Stimulated activated CD8-positive, alpha-beta memory T cell treated with anti-CD3 and anti-CD28 coated beads, Interleukin-7, amount 100 ng/mL, for 24 hours (primary cell): ENCODE measurements at regions not wholly inside any gene's neighbourhood (a gene's known extent, or its start where the extent isn't known, plus 50 kb on each side); places are given as distances from the start of the nearest gene placed in this dataset.

Experiments
- DNase-seq: peaks from one replicate; pipeline ENCODE4 v3.0.0-alpha.2; 2020; ENCODE audit warnings: low read depth

GRCh38 chr15:97703400-97703799 is 257.1 kb upstream of the ARRDC4 start:
- DNase-seq = no peak

GRCh38 chr15:97706059-97706458 is 254.4 kb upstream of the ARRDC4 start:
- no peak for DNase-seq

GRCh38 chr15:97708252-97708651 is 252.3 kb upstream of the ARRDC4 start:
- no peak for DNase-seq

GRCh38 chr15:97712530-97712929 is 248.0 kb upstream of the ARRDC4 start:
- DNase-seq = no peak

- no peak for DNase-seq
These were observed 242.7 kb upstream of the ARRDC4 start for GRCh38 chr15:97717806-97718205.

- DNase-seq = no peak
These were observed 242.0 kb upstream of the ARRDC4 start for GRCh38 chr15:97718509-97718908.

GRCh38 chr15:97728791-97729190 is 231.7 kb upstream of the ARRDC4 start:
- DNase-seq = no peak

GRCh38 chr15:97729270-97729669 is 231.2 kb upstream of the ARRDC4 start:
- no peak for DNase-seq

GRCh38 chr15:97730315-97730714 is 230.2 kb upstream of the ARRDC4 start:
- DNase-seq = no peak

GRCh38 chr15:97731859-97732258 is 228.6 kb upstream of the ARRDC4 start:
- no peak for DNase-seq

GRCh38 chr15:97733373-97733772 is 227.1 kb upstream of the ARRDC4 start:
- DNase-seq = no peak

- DNase-seq = no peak
These were observed 223.8 kb upstream of the ARRDC4 start for GRCh38 chr15:97736748-97737147.

GRCh38 chr15:97745481-97746071 is 214.9 kb upstream of the ARRDC4 start:
- DNase-seq = no peak

- DNase-seq = no peak
These were observed 213.2 kb upstream of the ARRDC4 start for GRCh38 chr15:97747342-97747741.

GRCh38 chr15:97748576-97748975 is 211.9 kb upstream of the ARRDC4 start:
- no peak for DNase-seq

- no peak for DNase-seq
These were observed 210.4 kb upstream of the ARRDC4 start for GRCh38 chr15:97750060-97750459.

- DNase-seq = no peak
These were observed 204.8 kb upstream of the ARRDC4 start for GRCh38 chr15:97755726-97756125.

- no peak for DNase-seq
These were observed 201.1 kb upstream of the ARRDC4 start for GRCh38 chr15:97759363-97759762.

GRCh38 chr15:97761110-97761509 is 199.4 kb upstream of the ARRDC4 start:
- no peak for DNase-seq

GRCh38 chr15:97783240-97783639 is 177.3 kb upstream of the ARRDC4 start:
- DNase-seq = no peak

GRCh38 chr15:97786741-97787140 is 173.8 kb upstream of the ARRDC4 start:
- no peak for DNase-seq

GRCh38 chr15:97790180-97790579 is 170.3 kb upstream of the ARRDC4 start:
- DNase-seq = no peak

GRCh38 chr15:97791824-97792792 is 168.4 kb upstream of the ARRDC4 start:
- DNase-seq = no peak

- no peak for DNase-seq
These were observed 155.6 kb upstream of the ARRDC4 start for GRCh38 chr15:97804950-97805349.
